Astrocyte of the spinal cord (primary cell): ENCODE measurements at regions not wholly inside any gene's neighbourhood (a gene's known extent, or its start where the extent isn't known, plus 50 kb on each side); places are given as distances from the start of the nearest gene placed in this dataset.
"Not testable (repeated sequence)": the region's sequence is repeated elsewhere in the genome, so short reads cannot be mapped to it uniquely, and the experiment has no call there.

Experiments used
- DNase-seq: peaks from one replicate; pipeline ENCODE4 v3.0.0; 2011; ENCODE audit warnings: low read depth, low spot score
- H3K4me3 ChIP-seq: 2 replicates; pipeline ENCODE4 v1.5.1; 2011; ENCODE audit warnings: low read depth, mild to moderate bottlenecking, low read length, moderate library complexity
- in situ Hi-C: cut with HindIII; loops from 2 replicates; pipeline ENCODE4 v1.10.0; 2017; ENCODE audit warnings: low sequenced_read_pairs
- TF ChIP-seq, protein P1 (sequence below): IDR thresholded peaks from 2 replicates; pipeline ENCODE4 v1.5.1; 2012; ENCODE audit warnings: low read depth, mild to moderate bottlenecking, low read length, inconsistent platforms

- no peak for DNase-seq
- in situ Hi-C loops = no loop called here
- TF ChIP-seq, protein P1, sequence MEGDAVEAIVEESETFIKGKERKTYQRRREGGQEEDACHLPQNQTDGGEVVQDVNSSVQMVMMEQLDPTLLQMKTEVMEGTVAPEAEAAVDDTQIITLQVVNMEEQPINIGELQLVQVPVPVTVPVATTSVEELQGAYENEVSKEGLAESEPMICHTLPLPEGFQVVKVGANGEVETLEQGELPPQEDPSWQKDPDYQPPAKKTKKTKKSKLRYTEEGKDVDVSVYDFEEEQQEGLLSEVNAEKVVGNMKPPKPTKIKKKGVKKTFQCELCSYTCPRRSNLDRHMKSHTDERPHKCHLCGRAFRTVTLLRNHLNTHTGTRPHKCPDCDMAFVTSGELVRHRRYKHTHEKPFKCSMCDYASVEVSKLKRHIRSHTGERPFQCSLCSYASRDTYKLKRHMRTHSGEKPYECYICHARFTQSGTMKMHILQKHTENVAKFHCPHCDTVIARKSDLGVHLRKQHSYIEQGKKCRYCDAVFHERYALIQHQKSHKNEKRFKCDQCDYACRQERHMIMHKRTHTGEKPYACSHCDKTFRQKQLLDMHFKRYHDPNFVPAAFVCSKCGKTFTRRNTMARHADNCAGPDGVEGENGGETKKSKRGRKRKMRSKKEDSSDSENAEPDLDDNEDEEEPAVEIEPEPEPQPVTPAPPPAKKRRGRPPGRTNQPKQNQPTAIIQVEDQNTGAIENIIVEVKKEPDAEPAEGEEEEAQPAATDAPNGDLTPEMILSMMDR = no peak
- no peak overlapping the region for H3K4me3 ChIP-seq
Measured at GRCh38 chr14:97129639-97130038, 332.5 kb downstream of the VRK1 start.

- H3K4me3 ChIP-seq, DNase-seq, in situ Hi-C loops: not testable (repeated sequence)
Measured at GRCh38 chr14:97135847-97136246, 338.7 kb downstream of the VRK1 start.

DNA sequence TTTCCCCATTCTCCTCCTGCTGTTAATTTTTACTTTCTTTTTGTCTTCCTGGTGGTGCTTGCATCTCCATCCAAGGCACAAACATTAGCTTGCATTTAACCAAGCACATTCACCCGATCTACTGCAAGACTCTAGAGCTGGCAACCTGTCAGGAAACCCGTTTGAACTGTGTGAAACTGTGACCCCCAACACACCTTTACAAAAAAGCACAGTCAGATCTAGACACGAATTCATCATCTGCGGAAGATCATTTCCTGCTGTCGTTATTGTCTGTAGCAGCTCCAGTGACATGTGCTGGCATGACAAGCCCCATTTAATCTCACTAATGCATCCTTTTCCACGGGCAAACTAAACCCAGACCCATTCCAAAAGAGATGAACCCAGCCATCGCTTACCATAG, 340.5 kb downstream of the VRK1 start:
- in situ Hi-C loops = no loop called here
- H3K4me3 ChIP-seq = no peak overlapping the region
- TF ChIP-seq, protein P1 = no peak
- DNase-seq = no peak

- in situ Hi-C loops = no loop called here
Measured at GRCh38 chr14:97138801-97139200, 341.6 kb downstream of the VRK1 start.

GRCh38 chr14:97143011-97143410, 345.8 kb downstream of the VRK1 start:
- no peak overlapping the region for H3K4me3 ChIP-seq
- in situ Hi-C loops = no loop called here
- TF ChIP-seq, protein P1 = no peak

More at GRCh38 chr14:97138801-97139200, 341.6 kb downstream of the VRK1 start:
- DNase-seq = no peak
- TF ChIP-seq, protein P1 = no peak
- H3K4me3 ChIP-seq = no peak overlapping the region

GRCh38 chr14:97143456-97143855, 346.3 kb downstream of the VRK1 start:
- in situ Hi-C loops = no loop called here
- TF ChIP-seq, protein P1 = no peak
- no peak for DNase-seq
- H3K4me3 ChIP-seq = no peak overlapping the region

More at GRCh38 chr14:97143011-97143410, 345.8 kb downstream of the VRK1 start:
- DNase-seq = no peak

GRCh38 chr14:97148021-97148420, 350.8 kb downstream of the VRK1 start:
- in situ Hi-C loops, H3K4me3 ChIP-seq, DNase-seq: not testable (repeated sequence)

GRCh38 chr14:97149775-97150174, 352.6 kb downstream of the VRK1 start:
- TF ChIP-seq, protein P1 = no peak
- H3K4me3 ChIP-seq = no peak overlapping the region
- in situ Hi-C loops = no loop called here
- no peak for DNase-seq
